ENCODE measurements at regions not wholly inside any gene's neighbourhood (a gene's known extent, or its start where the extent isn't known, plus 50 kb on each side); places are given as distances from the start of the nearest gene placed in this dataset.

DNA sequence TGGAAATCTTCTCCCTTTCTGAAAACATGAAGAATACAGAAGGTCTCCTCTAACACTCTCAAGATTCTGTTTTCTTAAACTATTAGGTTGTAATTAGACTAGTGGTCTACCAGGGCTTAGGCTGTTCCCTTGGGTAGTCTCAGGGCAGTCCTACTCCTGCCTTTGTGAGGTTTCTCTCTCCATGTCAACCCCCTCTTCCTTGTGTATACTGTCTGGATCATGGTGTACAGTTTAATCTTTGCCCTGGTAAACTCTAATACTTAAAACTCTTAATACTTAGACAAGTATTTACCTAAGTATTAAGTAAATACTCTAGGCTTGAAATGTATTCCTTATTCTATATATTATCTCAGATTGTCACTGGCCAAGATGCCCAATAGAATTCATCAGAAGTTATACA lies 480.3 kb upstream of the TNP1 start:
- TF ChIP-seq CTCF (IDR thresholded peaks at IDR 0.05): no peak
- no peak for TF ChIP-seq POLR2A (IDR thresholded peaks at IDR 0.05)

Measured in uterus (tissue), 2 donors.